K562 (cell line): ENCODE measurements at regions not wholly inside any gene's neighbourhood (a gene's known extent, or its start where the extent isn't known, plus 50 kb on each side); places are given as distances from the start of the nearest gene placed in this dataset.

Experiments used
- CBX1 ChIP-seq: sonication (generic); IDR thresholded peaks from 2 replicates; pipeline ENCODE4 v1.6.1; 2016; ENCODE audit warnings: antibody characterized with exemption, low read depth, mild to moderate bottlenecking
- HNRNPK ChIP-seq: fragments of 200-400 bp; formaldehyde crosslinking; IDR thresholded peaks from one replicate; pipeline ENCODE4 v1.6.1; 2018; ENCODE audit warnings: mild to moderate bottlenecking, low read depth, low read length; ENCODE audit not compliant: poor library complexity, severe bottlenecking
- TAF1 ChIP-seq: IDR thresholded peaks from 2 replicates; pipeline ENCODE4 v1.6.1; 2011; ENCODE audit warnings: mild to moderate bottlenecking, low read length, moderate library complexity; ENCODE audit not compliant: insufficient read depth, control insufficient read depth, severe bottlenecking; ENCODE audit errors: extremely low read depth
- ZNF274 ChIP-seq: IDR thresholded peaks from 2 replicates; pipeline ENCODE4 v1.6.1; 2011; ENCODE audit warnings: low read depth, mild to moderate bottlenecking, low read length, moderate library complexity, borderline replicate concordance
- ZNF41 ChIP-seq: fragments of 250-450 bp; sonication (Bioruptor Pico); conservative IDR thresholded peaks from 2 replicates; pipeline ENCODE4 v1.4.0; 2020; ENCODE audit warnings: mild to moderate bottlenecking
- TF ChIP-seq, protein P1 (sequence below): fragments of 250-450 bp; sonication (Bioruptor Pico); IDR thresholded peaks from 2 replicates; pipeline ENCODE4 v1.8.0; 2021; ENCODE audit warnings: moderate library complexity, mild to moderate bottlenecking, inconsistent platforms
- TF ChIP-seq, protein P2 (sequence below): sonication (generic); formaldehyde crosslinking; IDR thresholded peaks from 2 replicates; pipeline ENCODE4 v1.8.0; 2022; ENCODE audit warnings: mild to moderate bottlenecking, missing genetic modification reagents

DNA sequence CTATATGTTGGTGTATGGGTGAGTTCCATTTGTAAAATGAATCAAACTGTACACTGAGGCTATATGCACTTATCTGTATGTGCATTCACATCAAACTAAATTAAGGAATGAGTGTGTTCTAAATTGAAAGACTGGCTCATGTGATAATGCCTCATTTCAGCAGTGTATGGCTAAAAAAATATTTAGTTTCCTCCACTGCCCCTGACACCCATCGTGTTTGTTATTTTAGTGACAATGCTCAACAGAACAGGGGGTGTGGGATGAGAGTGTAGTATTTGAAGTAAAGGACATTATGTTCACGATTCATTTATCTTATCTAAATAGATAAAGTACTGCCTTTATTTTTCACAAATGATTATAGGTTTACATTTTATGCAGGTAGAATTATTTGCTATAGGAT lies 301.1 kb upstream of the ARPP21 start (continued):
- TF ChIP-seq, protein P1, sequence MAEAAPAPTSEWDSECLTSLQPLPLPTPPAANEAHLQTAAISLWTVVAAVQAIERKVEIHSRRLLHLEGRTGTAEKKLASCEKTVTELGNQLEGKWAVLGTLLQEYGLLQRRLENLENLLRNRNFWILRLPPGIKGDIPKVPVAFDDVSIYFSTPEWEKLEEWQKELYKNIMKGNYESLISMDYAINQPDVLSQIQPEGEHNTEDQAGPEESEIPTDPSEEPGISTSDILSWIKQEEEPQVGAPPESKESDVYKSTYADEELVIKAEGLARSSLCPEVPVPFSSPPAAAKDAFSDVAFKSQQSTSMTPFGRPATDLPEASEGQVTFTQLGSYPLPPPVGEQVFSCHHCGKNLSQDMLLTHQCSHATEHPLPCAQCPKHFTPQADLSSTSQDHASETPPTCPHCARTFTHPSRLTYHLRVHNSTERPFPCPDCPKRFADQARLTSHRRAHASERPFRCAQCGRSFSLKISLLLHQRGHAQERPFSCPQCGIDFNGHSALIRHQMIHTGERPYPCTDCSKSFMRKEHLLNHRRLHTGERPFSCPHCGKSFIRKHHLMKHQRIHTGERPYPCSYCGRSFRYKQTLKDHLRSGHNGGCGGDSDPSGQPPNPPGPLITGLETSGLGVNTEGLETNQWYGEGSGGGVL (CRISPR knock-in tag), result no peak
- TF ChIP-seq CBX1 (no peak), ZNF274 (no peak), ZNF41 (CRISPR knock-in tag) (no peak), TAF1 (no peak), HNRNPK (no peak)
- TF ChIP-seq, protein P2, sequence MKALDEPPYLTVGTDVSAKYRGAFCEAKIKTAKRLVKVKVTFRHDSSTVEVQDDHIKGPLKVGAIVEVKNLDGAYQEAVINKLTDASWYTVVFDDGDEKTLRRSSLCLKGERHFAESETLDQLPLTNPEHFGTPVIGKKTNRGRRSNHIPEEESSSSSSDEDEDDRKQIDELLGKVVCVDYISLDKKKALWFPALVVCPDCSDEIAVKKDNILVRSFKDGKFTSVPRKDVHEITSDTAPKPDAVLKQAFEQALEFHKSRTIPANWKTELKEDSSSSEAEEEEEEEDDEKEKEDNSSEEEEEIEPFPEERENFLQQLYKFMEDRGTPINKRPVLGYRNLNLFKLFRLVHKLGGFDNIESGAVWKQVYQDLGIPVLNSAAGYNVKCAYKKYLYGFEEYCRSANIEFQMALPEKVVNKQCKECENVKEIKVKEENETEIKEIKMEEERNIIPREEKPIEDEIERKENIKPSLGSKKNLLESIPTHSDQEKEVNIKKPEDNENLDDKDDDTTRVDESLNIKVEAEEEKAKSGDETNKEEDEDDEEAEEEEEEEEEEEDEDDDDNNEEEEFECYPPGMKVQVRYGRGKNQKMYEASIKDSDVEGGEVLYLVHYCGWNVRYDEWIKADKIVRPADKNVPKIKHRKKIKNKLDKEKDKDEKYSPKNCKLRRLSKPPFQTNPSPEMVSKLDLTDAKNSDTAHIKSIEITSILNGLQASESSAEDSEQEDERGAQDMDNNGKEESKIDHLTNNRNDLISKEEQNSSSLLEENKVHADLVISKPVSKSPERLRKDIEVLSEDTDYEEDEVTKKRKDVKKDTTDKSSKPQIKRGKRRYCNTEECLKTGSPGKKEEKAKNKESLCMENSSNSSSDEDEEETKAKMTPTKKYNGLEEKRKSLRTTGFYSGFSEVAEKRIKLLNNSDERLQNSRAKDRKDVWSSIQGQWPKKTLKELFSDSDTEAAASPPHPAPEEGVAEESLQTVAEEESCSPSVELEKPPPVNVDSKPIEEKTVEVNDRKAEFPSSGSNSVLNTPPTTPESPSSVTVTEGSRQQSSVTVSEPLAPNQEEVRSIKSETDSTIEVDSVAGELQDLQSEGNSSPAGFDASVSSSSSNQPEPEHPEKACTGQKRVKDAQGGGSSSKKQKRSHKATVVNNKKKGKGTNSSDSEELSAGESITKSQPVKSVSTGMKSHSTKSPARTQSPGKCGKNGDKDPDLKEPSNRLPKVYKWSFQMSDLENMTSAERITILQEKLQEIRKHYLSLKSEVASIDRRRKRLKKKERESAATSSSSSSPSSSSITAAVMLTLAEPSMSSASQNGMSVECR (CRISPR knock-in tag), result no peak
- TF ChIP-seq, all 486 proteins: peak for 0
